ENCODE measurements at regions not wholly inside any gene's neighbourhood (a gene's known extent, or its start where the extent isn't known, plus 50 kb on each side); places are given as distances from the start of the nearest gene placed in this dataset.

GRCh38 chr13:40098246-40098645, 442.8 kb downstream of the COG6 start:
- TF ChIP-seq, protein P1, sequence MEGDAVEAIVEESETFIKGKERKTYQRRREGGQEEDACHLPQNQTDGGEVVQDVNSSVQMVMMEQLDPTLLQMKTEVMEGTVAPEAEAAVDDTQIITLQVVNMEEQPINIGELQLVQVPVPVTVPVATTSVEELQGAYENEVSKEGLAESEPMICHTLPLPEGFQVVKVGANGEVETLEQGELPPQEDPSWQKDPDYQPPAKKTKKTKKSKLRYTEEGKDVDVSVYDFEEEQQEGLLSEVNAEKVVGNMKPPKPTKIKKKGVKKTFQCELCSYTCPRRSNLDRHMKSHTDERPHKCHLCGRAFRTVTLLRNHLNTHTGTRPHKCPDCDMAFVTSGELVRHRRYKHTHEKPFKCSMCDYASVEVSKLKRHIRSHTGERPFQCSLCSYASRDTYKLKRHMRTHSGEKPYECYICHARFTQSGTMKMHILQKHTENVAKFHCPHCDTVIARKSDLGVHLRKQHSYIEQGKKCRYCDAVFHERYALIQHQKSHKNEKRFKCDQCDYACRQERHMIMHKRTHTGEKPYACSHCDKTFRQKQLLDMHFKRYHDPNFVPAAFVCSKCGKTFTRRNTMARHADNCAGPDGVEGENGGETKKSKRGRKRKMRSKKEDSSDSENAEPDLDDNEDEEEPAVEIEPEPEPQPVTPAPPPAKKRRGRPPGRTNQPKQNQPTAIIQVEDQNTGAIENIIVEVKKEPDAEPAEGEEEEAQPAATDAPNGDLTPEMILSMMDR (IDR thresholded peaks at IDR 0.05), result no peak
- TF ChIP-seq POLR2A (IDR thresholded peaks at IDR 0.05), result no peak
